HCT116 (cell line): ENCODE measurements at regions not wholly inside any gene's neighbourhood (a gene's known extent, or its start where the extent isn't known, plus 50 kb on each side); places are given as distances from the start of the nearest gene placed in this dataset.

Source experiments
- ATAC-seq: fragments of 200-7000 bp; cut with Tn5 transposase; 2 replicates; pipeline ENCODE4 v1.9.1; 2020; ENCODE audit warnings: mild to moderate bottlenecking, moderate library complexity
- BruUV-seq: library from RNA; stranded (reverse); fragments of 400-500 nt; replicated peaks from 2 replicates; lab custom pipeline; 2021; lab: Mats Ljungman, UMichigan
- CTCF ChIA-PET: fragments of 300-600 bp; sonication (Branson Sonifier 250); formaldehyde crosslinking; loops from one replicate; lab custom pipeline; 2021; ENCODE audit warnings: antibody characterized with exemption; lab: Charles Lee
- POLR2A ChIA-PET: fragments of 300-600, 350-600 bp; sonication (Branson Sonifier 250); formaldehyde crosslinking; loops from one replicate; lab custom pipeline; 2021; ENCODE audit warnings: antibody characterized with exemption; lab: Charles Lee
- RAD21 ChIA-PET, 2 experiments: fragments of 300-600 bp; sonication (Branson Sonifier 250); formaldehyde crosslinking; loops; one replicate each; lab custom pipeline; 2023; ENCODE audit warnings: low total read pairs in 2 of 2; ENCODE audit not compliant: uncharacterized antibody in 2 of 2, unreplicated experiment in 2 of 2, low non-redundant PET in 1 of 2; lab: Charles Lee
- DNase-seq: peaks from one replicate; pipeline ENCODE4 v3.0.0-alpha.2; 2010; ENCODE audit warnings: low read depth, low spot score
- H2AFZ ChIP-seq: fragments of 200-600 bp; shearing (Covaris generic), sonication (generic); 2 replicates; pipeline ENCODE4 v1.6.1; 2017; ENCODE audit warnings: low read depth, mixed run types, mixed read lengths, antibody characterized with exemption, low read length; ENCODE audit not compliant: poor library complexity, severe bottlenecking
- H3K27ac ChIP-seq: 2 replicates; pipeline ENCODE4 v1.5.1; 2012; ENCODE audit warnings: low read depth, low read length
- H3K27me3 ChIP-seq: fragments of 200-600 bp; sonication (generic); 2 replicates; pipeline ENCODE4 v1.6.1; 2016; ENCODE audit warnings: mixed run types, low read length, mixed read lengths; ENCODE audit not compliant: insufficient read depth
- H3K36me3 ChIP-seq, 2 experiments: fragments of 200-500 bp in 1 of 2; fragments of 200-600 bp in 1 of 2; sonication (Bioruptor generic) in 1 of 2; sonication (generic) in 1 of 2; 2 replicates each; pipeline versions ENCODE4 v1.5.1 to v1.6.1; 2014 to 2016; ENCODE audit warnings: low read length in 2 of 2, inconsistent platforms in 1 of 2, mixed read lengths in 1 of 2, mixed run types in 1 of 2; ENCODE audit not compliant: insufficient read depth in 2 of 2, control insufficient read depth in 1 of 2
- H3K4me1 ChIP-seq, 2 experiments: fragments of 200-600 bp in 1 of 2; sonication (generic) in 1 of 2; 2 replicates each; pipeline versions ENCODE4 v1.5.1 to v1.6.1; 2012 to 2017; ENCODE audit warnings: low read length in 2 of 2, inconsistent platforms in 1 of 2, mild to moderate bottlenecking in 1 of 2, mixed read lengths in 1 of 2, mixed run types in 1 of 2, moderate library complexity in 1 of 2; ENCODE audit not compliant: insufficient read depth in 2 of 2, control insufficient read depth in 1 of 2
- H3K4me2 ChIP-seq: fragments of 200-600 bp; sonication (generic); 2 replicates; pipeline ENCODE4 v1.6.1; 2017; ENCODE audit warnings: mixed run types, low read length, mixed read lengths
- H3K4me3 ChIP-seq, 2 experiments: fragments of 200-600 bp in 1 of 2; sonication (generic) in 1 of 2; replicated peaks in 1 of 2; 2 replicates each; pipeline ENCODE4 v1.5.1; 2011 to 2016; ENCODE audit warnings: low read length in 2 of 2, control low read depth in 1 of 2, low read depth in 1 of 2, mild to moderate bottlenecking in 1 of 2, mixed read lengths in 1 of 2, mixed run types in 1 of 2
- H3K79me2 ChIP-seq: fragments of 200-600 bp; sonication (generic); 2 replicates; pipeline ENCODE4 v1.6.1; 2017; ENCODE audit warnings: mild to moderate bottlenecking, mixed run types, low read length, moderate library complexity, mixed read lengths; ENCODE audit not compliant: insufficient read depth
- H3K9ac ChIP-seq: fragments of 200-600 bp; sonication (generic); 2 replicates; pipeline ENCODE4 v1.6.1; 2016; ENCODE audit warnings: low read length, mixed read lengths
- H3K9me2 ChIP-seq: fragments of 200-600 bp; sonication (generic), shearing (Covaris generic); 2 replicates; pipeline ENCODE4 v1.6.1; 2017; ENCODE audit warnings: mixed run types, mild to moderate bottlenecking, moderate library complexity; ENCODE audit not compliant: insufficient read depth
- H3K9me3 ChIP-seq, 2 experiments: fragments of 200-500 bp in 1 of 2; fragments of 200-600 bp in 1 of 2; sonication (Bioruptor generic) in 1 of 2; sonication (generic) in 1 of 2; 2 replicates each; pipeline ENCODE4 v1.6.1; 2014 to 2017; ENCODE audit warnings: low read length in 2 of 2, mixed read lengths in 2 of 2, inconsistent platforms in 1 of 2, low read depth in 1 of 2, mild to moderate bottlenecking in 1 of 2, mixed run types in 1 of 2, moderate library complexity in 1 of 2; ENCODE audit not compliant: control insufficient read depth in 1 of 2, insufficient read depth in 1 of 2
- H4K20me1 ChIP-seq: fragments of 200-600 bp; sonication (generic), shearing (Covaris generic); 2 replicates; pipeline ENCODE4 v1.6.1; 2017; ENCODE audit warnings: mixed run types, mild to moderate bottlenecking, moderate library complexity; ENCODE audit not compliant: insufficient read depth
- ATF3 ChIP-seq: IDR thresholded peaks from 2 replicates; pipeline ENCODE4 v1.6.1; 2012
- EZH2phosphoT487 ChIP-seq: fragments of 200-600 bp; IDR thresholded peaks from 2 replicates; pipeline ENCODE4 v1.6.1; 2018; ENCODE audit warnings: antibody characterized with exemption, borderline replicate concordance
- FOSL1 ChIP-seq: IDR thresholded peaks from 2 replicates; pipeline ENCODE4 v1.6.1; 2012; ENCODE audit warnings: low read depth
- MAX ChIP-seq: IDR thresholded peaks from 2 replicates; pipeline ENCODE4 v1.6.1; 2012
- SP1 ChIP-seq: IDR thresholded peaks from 2 replicates; pipeline ENCODE4 v1.6.1; 2012; ENCODE audit warnings: low read depth
- SRF ChIP-seq: IDR thresholded peaks from 2 replicates; pipeline ENCODE4 v1.6.1; 2012; ENCODE audit warnings: low read depth
- TCF7L2 ChIP-seq: IDR thresholded peaks from 2 replicates; pipeline ENCODE4 v1.7.0; 2011; ENCODE audit warnings: borderline replicate concordance, inconsistent platforms; ENCODE audit not compliant: insufficient read depth, insufficient read length; ENCODE audit errors: extremely low read depth
- ZBTB33 ChIP-seq: IDR thresholded peaks from 2 replicates; pipeline ENCODE4 v1.6.1; 2011; ENCODE audit warnings: mild to moderate bottlenecking, low read length, moderate library complexity; ENCODE audit not compliant: insufficient replicate concordance; ENCODE audit errors: extremely low read depth
- intact Hi-C: fragments of 100-400 bp; cut with micrococcal nuclease; formaldehyde crosslinking; loops from 2 replicates; pipeline ENCODE4 v1.10.0; 2022

DNA sequence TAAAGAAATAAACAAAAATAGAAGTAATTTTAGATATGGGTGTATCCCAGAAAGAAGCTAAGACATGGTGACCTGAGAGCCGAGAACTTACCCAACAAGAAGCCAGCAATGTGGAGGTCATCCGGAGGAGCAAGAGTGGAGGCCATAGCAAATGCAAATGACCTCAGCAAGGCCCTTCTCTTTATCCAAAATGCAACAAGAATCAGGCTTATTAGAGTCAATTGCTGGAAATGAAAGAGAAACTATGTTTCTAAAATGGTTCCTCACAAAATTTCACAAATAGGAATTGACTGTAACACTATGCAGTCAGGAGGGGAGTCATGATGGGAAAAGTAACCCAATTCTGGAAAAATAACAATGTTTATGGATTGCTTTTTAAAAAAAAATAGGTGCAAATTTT, 90.4 kb downstream of the TNFAIP3 start:
- RAD21 ChIA-PET: no interaction called here

More for the DNA sequence above, 90.4 kb downstream of the TNFAIP3 start:
- no peak for ATAC-seq
- intact Hi-C loops: no loop called here
- Histone ChIP-seq H3K27ac (no peak overlapping the region), H3K4me2 (no peak overlapping the region), H3K9ac (no peak overlapping the region), H3K27me3 (no peaks in the 10 kb centered on the region), H2AFZ (no peak overlapping the region)
- TF ChIP-seq SP1: no peak
- no peak for TF ChIP-seq FOSL1
- TF ChIP-seq MAX: no peak
- no peak for TF ChIP-seq TCF7L2
- no peak for TF ChIP-seq EZH2phosphoT487
- TF ChIP-seq ZBTB33: no peak
- TF ChIP-seq SRF: no peak
- TF ChIP-seq ATF3: no peak
- TF ChIP-seq, all 23 proteins: peak for 0
- ChIA-PET POLR2A (no interaction called here), CTCF (interaction anchor here (0.6 to 1.5 kb wide), 2 partner anchors 13 to 253 kb away, joined by 3 read pairs; no protein-coding TSS in a partner anchor)
- Histone ChIP-seq H4K20me1 (no peaks in the 10 kb centered on the region), H3K79me2 (no peaks in the 10 kb centered on the region), H3K4me3 (no peak overlapping the region), H3K4me1 (no peaks in the 10 kb centered on the region), H3K9me2 (no peaks in the 10 kb centered on the region), H3K9me3 (peaks cover 0 to 8% of the 10 kb centered on the region in 2 experiments; a peak in 1 of 4 replicates), H3K36me3 (no peaks in the 10 kb centered on the region)
- BruUV-seq: no TSS peak
- DNase-seq: no peak
